Stimulated activated CD4-positive, alpha-beta T cell treated with anti-CD3 and anti-CD28 coated beads, TNF-alpha, amount 100 ng/mL, for 24 hours (primary cell): ENCODE measurements at regions not wholly inside any gene's neighbourhood (a gene's known extent, or its start where the extent isn't known, plus 50 kb on each side); places are given as distances from the start of the nearest gene placed in this dataset.

Experiments
- DNase-seq, 3 experiments: peaks; one replicate each; pipeline ENCODE4 v3.0.0-alpha.2; 2020; ENCODE audit warnings: low read depth in 3 of 3

- no peak for DNase-seq
These were observed 125.7 kb downstream of the BARX1 start for GRCh38 chr9:93829271-93830011.

- DNase-seq: no peak
These were observed 126.6 kb downstream of the BARX1 start for GRCh38 chr9:93828331-93829097.

GRCh38 chr9:93827545-93828330, 127.4 kb downstream of the BARX1 start:
- DNase-seq: peak in 2 of 3 experiments; percentile 7 to 22

- DNase-seq: no peak
These were observed 128.1 kb downstream of the BARX1 start for GRCh38 chr9:93826905-93827544.

- peak in 2 of 3 experiments; percentile 16 to 47 for DNase-seq
These were observed 128.9 kb downstream of the BARX1 start for GRCh38 chr9:93826209-93826608.

GRCh38 chr9:93825348-93826115, 129.6 kb downstream of the BARX1 start:
- no peak for DNase-seq

- DNase-seq: no peak
These were observed 130.5 kb downstream of the BARX1 start for GRCh38 chr9:93824386-93825294.

GRCh38 chr9:93823245-93824072, 131.7 kb downstream of the BARX1 start:
- DNase-seq: no peak

- DNase-seq: no peak
These were observed 132.9 kb downstream of the BARX1 start for GRCh38 chr9:93822229-93822628.

- no peak for DNase-seq
These were observed 133.8 kb downstream of the BARX1 start for GRCh38 chr9:93821307-93821703.

GRCh38 chr9:93820667-93821306, 134.4 kb downstream of the BARX1 start:
- no peak for DNase-seq

GRCh38 chr9:93819905-93820304, 135.2 kb downstream of the BARX1 start:
- no peak for DNase-seq

GRCh38 chr9:93818827-93819472, 136.2 kb downstream of the BARX1 start:
- no peak for DNase-seq

- DNase-seq: no peak
These were observed 136.9 kb downstream of the BARX1 start for GRCh38 chr9:93818237-93818636.

- DNase-seq: no peak
These were observed 139.5 kb downstream of the BARX1 start for GRCh38 chr9:93815677-93816076.

- DNase-seq: no peak
These were observed 140.0 kb downstream of the BARX1 start for GRCh38 chr9:93815135-93815534.

GRCh38 chr9:93814077-93814956, 140.8 kb downstream of the BARX1 start:
- no peak for DNase-seq
